Fibroblast of skin of left biceps (primary cell): ENCODE measurements at regions not wholly inside any gene's neighbourhood (a gene's known extent, or its start where the extent isn't known, plus 50 kb on each side); places are given as distances from the start of the nearest gene placed in this dataset.
A peak's percentile ranks its signal among the peaks of the same experiment; 100 is the strongest.
"Not testable (repeated sequence)": the region's sequence is repeated elsewhere in the genome, so short reads cannot be mapped to it uniquely, and the experiment has no call there.

Experiments used
- DNase-seq, 2 experiments: peaks; one replicate each; pipeline ENCODE4 v3.0.0-alpha.2; 2013; ENCODE audit warnings: low read depth in 2 of 2

DNA sequence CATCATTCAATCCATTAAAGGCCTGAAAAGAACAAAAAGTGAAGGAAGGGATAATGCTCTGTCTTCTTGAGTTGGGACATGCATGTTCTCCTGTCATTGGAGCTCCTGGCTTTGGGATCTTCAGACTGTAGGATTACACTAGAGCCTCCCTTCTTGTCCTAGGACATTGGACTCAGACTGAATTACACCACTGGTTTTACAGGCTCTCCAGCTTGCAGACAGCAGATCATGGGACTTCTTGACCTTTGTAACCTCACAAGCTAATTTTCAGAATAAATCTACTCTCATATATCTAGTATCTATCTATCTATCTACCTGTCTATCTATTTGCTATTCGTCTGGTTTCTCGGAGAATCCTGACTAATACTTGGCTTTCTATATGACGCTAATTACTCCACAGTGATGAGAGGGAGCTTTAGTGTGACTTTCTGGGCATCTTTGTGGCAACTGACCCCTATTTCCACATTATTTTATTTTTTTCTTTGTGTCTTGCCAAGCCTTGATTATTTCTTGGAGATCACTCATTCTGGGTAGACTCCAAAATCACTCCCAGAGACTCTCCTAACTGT lies 151.9 kb upstream of the ZNF184 start:
- DNase-seq = no peak

DNA sequence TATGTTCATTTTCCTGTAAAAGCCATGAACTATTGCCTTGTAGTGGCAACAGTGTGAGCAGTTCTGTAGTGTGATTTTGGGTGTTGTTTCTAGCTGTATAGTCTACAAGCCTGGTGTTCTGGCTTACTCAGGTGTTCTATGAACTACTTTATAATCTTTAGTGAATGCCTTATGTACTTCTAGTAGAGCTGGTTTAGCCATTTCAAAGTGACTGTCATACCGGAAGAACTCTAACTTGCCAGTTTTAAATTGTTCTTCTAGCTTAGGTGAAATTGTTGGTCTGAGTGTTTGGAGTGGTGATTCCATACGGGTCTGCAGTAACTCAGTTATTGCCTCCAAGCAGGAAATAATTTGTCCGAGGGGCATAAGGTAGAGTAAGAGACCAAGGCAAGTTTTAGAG lies 150.2 kb upstream of the ZNF184 start:
- DNase-seq = no peak

DNA sequence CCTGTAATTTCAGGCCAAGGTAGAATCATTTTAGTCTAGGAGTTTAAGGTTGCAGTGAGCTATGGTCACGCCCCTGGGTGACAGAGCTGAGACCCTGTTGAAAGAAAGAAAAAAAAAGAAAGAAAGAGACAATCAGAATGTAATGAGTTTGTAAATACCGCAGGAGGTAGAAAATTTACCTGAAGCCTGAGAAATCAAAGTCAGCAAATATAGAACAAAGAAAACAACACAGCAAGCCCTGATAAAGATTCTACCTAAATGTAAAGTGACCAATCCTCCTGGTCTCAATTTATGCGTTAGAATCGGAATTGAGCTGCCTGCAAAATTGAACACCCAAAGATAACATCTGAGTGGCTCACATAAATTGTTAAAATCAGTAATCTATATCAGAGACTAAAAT lies 146.5 kb upstream of the ZNF184 start:
- DNase-seq = no peak

DNA sequence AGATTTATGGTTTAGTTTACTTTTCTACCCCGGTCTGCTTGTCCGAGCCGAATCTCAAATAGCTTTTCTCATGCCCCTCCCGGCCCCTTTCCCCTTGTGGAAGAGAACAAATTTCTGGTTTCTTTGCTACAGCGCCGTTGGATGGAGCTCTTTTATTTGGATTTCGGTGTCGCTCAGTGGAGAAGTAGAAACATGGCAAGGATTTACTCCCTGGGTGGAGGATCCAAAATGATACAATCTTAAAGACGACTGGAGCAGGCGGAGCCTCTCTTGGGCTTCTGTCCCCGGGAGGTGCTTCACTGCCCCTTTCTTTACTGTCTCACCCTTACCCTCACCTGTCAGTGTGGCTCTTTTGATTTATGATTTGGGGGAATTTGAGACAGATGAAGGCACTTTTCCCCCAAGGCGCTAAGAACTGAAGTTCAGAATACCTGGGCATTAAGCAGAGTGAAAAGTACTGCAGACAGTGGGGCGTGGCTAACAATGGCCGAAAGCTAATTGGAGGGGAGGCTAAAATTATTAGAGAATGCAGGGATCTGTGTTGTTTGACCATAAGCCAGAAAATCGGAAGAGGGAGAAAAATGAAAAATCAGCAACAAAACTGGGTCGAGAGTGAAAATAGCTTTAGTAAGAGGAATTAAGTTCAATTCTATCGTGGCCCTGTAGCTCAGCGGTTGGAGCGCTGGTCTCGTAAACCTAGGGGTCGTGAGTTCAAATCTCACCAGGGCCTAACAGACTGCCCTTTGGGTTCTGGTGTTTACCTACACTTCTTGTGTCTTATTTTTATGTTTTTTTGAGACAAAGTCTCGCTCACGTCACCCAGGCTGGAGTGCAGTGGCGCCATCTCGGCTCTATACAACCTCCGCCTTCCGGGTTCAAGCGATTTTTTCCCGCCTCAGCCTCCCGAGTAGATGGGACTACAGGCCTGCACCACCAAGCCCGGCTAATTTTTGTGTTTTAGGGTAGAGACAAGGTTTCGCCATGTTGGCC lies 145.1 kb upstream of the ZNF184 start:
- no peak for DNase-seq

DNA sequence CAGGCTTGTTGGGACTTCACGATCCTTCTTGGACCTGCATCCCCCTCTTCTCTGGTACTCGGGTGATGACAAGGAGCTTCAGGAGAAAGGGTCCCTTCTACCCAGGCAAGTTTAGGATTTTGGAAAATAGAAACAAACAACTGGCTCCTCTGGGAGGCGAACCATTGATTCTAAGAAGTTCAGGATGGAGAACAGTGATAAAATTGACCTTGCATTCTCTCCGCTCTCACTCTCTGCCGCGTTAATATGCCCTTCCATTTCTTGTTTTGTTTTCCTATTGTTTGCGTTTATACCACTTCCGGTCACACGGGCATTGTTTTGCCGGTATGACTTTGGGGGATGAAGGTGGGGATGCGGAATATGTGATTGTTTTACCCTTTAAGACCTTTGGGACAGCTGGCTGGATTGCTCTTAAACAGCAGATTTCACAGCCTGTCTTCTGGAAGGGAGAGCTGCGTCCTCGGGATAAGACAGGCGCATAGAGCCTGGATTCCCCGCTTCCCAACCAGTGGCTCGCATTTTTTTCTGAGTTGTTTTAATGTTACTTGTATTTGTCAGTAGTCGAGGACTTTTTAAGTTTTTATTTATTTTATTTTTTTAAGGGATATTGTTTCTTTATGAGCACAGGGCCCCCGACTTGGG lies 144.3 kb upstream of the ZNF184 start:
- DNase-seq = no peak

DNA sequence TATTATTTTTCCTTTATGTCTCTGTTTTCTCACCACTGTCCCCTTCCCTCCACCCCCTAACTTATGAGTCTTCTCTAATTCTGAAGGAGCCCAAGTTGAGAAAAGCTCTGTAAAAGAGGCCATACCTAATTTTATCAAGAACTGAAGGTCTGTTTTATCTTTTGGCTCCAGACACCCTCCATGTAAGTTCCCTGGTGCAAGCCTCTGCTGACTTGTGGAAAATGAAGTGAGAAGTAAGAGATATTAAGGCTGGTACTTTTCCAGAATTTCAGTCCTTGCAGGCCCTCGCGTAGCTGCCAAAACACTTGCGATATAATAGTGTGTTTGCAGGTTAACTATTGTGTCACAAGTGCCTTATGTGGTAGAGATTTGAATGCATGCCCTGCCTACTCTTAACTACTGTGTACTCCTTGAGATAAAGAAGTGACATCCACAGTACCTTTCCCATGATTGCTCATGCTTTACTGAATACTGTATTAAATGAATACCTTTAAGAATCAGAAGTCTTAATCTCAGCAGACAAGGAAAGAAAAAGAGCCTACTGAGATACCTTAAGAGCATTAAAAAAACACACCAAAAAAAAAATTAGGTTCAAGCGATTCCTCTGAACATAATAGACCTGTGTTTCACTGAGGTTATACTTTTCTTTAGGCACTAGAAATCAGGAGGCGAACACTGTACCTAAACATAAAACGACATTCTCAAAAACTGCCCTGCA lies 143.6 kb upstream of the ZNF184 start:
- no peak for DNase-seq

DNA sequence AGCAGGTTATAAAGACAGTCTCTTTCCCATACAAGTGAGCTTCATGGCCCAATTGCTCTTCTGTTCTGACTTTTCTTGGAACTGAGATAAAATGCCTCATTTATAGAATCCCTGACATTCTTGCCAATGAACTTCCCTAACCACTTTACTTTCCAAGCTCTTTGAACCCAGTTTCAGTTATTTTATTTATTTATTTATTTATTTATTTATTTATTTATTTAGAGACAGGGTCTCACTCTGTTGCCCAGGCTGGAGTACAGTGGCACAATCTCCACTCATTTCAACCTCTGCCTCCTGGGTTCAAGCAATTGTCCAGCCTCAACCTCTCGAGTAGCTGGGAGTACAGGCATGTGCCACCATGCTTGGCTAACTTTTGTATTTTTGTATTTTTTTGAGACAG lies 138.5 kb upstream of the ZNF184 start:
- DNase-seq = no peak

DNA sequence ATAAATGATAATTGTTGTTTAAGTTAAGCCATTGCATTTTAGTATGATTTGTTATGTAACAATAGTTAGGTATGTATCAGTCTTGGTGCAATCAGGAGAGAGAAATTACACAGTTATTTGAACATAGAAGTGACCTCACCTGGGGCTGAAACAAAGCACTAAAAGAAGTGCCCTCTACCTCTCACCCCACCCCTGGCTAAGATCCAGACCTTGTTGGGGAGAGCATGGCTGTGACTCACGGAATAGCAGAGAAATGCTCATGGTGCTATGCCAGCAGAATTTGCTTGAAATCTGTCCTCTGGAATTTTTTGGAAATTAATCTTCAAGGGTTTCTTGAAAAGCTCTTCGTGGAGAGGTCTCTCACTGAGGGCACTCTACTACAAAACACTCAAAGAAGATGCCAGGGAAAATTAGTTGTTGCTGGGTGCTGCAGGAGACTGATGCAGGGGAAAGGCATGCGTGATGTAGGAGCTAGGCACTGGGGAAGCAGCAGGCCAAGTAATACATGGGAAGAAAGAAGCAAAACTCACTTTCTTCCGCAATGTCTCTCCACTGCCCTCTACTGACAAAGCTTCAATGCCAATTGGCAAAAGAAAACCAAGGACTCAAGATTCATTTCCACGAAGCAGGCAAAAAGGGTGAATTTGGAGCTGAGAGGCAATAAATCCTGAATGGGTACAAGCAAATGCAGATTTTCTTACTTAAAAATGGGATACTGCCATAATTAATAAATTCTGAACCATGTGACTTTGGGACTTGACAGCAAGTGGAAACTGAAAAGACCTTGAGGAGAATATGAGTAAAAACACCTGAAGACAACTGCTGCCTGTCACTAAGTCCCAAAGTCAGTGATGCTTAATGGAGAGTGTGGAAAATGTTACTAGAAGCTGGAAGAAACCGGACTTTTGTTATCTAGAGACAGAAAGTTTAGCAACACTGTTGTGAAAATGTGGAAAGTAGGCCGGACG lies 136.3 kb upstream of the ZNF184 start:
- DNase-seq = no peak

DNA sequence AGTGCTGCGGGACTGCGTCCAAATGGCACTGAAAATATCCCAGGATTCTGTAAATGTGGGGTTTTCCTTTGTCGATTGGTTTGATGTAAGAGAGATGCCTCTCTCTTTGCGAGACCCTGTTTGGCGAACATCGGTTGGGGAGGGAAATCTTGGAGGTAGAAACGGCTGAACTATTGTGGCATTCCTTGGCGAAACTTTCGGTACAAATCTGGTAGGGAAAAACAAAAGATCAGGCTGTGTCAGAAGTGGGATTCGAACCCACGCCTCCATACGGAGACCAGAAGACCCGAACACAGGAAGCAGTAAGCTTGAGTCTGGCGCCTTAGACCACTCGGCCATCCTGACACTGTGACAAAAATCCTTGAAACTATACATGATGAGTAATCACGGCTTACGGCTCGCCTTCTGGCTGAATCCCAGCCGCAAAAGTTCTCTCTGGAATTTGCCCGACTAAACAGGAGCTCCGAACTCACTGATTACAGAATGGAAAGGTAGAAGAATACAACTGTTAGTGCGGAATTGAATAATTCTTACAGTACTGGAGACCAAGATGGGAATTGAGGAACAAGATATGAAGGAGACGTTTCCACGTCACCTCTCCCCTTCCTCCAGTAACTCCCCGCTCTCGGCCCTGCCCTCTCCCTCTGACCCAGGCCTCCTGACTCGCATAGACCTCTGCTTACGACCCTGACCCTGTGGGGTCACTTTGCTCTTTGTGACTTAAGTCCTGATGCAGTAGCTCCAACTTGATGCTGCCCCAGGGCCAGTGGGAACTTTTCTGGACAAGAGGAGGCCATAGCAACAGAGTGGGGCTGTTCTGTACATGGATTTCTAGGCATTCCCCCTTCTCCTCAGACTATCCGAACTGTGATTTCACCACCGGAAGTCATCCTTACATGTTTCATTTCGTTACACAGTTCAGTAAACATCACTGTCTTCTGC lies 132.8 kb upstream of the ZNF184 start:
- DNase-seq = no peak

DNA sequence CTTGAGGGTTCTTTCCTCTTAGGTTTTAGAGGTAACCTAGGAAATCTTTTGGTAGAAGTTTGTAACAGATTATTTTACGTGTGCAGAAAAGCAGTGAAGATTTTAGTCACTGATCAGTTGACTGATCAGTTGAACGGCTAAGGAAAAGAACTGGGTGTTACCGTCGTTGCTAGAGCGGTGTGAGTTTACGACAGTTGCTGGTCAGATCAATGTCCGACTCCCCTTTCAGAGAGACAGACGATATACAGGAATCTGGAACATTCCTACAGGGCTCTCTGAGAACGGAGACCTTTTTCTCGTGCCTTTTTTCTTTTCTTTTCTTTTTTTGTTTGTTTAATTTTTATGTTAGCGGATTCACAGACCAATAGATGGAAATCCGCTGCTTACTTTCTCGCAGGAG lies 132.1 kb upstream of the ZNF184 start:
- DNase-seq = no peak

DNA sequence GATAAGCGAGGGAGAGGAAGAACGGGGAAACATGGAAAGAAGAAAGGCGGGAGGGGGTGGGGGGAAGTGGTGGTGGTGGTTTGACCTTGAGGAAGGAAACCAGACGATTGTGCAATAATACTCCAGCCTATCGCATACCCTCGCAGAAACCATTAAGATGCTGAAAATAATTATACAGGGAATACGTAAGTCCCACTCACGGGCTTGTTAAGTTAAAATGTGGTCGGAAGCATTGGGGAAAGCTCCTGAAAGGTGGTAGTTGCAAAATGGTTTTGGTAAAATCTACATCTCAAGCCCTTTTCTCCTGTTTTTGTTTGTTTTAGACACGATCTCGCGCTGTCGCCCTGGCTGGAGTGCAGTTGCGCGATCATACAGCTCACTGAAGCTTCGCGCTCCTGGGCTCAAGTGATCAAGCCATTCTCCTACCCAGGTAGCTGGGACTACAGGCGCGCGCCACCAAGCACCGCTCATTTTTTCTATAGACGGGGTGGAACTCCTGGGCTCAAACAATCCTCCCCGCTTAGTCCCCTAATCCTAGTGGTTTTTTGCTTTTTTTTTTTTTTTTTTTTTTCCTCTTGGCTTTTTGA lies 128.9 kb upstream of the ZNF184 start:
- no peak for DNase-seq

DNA sequence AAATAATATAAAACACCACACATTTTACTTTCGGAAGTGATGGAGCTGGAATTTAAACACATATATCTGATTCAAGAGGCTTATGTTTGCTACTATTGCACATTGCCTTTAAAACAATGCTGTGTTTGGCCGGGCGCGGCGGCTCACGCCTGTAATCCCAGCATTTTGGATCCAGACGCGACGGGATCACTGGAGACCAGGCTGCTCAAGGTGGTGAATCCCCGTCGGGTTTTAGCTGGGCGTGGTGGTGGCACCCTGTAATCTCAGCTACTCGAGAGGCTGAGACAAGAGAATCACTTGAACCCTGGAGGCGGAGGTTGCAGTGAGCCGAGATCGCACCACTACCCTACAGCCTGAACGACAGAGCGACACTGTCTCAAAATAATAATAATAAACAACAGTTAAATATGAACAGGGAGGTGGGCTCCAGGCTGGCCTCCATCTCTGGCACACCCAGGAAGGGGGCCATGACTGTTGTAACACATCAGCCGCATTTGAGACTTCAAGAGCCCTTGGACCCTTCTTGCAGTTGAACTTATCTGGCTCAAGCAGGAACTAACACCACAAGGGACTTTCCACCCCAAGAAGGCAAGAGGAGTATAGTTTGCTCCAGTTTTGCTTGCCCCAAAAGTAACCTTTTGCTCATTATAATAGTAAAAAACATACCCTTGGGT lies 127.1 kb upstream of the ZNF184 start:
- no peak for DNase-seq

DNA sequence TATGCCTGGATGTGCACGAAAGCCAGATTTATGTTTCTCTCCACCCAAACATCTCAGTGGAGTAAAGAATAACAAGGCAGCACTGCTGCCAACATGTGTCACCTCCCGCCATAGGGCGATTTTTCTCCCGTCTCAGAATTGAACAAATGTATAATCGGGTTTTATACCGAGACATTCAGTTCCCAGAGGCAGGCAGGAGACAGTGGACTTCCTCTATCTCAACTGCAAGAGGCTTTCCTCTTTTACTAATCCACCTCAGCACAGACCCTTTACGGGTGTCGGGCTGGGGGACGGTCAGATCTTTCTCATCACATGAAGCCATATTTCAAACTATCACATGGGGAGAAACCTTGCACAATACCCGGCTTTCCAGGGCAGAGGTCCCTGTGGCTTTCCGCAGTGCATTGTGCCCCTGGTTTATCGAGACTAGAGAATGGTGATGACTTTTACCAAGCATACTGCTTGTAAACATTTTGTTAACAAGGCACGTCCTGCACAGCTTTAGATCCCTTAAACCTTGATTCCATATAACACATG lies 124.2 kb upstream of the ZNF184 start:
- not testable (repeated sequence) for DNase-seq

DNA sequence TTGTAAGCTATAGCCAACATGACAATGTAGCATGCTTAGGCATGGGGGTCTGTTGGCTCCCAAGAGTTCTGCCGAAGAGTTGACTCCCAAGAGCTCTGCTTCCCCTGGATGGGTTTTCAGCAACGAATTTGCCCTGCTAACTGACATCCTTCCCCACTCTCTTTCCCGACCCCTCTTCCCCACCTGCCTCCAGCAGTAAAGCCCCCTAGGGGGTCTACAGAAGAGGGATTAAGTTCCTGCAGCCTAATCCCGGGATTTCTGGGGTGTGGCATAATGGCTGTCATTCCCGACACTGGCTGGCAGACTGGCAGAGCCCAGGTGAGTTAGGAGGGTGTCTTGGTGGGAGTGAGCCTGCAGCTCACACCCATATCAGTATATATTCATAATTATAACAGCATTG lies 121.0 kb upstream of the ZNF184 start:
- DNase-seq = no peak

DNA sequence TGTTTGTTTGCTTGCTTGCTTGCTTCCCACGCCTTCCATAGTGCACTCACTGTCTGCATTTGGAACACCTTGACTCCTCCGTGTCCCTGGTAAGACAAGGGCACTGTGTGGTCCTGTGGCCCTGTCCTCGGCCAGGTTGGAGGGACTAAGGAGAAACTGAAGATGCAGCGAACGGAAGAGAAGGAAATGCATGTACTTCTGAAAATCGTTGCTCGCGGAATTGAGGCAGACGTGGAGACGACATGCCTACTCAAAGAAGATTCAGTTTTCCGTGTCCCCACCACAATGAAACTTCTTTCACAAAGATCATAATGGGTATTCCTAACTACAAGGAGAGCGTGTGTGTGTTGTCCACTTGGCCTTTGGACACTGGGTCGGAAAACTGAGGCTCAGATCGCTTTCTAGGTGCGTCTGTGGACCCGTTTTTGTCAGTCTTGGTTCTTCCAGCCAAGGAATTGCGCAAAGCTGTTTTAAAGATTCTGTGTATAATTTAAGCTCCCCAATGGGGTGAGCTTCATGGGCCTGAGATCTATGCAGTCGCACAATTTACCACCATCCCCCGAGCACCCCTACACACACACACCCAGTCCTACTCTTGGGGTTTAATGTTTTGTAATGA lies 120.4 kb upstream of the ZNF184 start:
- DNase-seq = no peak

DNA sequence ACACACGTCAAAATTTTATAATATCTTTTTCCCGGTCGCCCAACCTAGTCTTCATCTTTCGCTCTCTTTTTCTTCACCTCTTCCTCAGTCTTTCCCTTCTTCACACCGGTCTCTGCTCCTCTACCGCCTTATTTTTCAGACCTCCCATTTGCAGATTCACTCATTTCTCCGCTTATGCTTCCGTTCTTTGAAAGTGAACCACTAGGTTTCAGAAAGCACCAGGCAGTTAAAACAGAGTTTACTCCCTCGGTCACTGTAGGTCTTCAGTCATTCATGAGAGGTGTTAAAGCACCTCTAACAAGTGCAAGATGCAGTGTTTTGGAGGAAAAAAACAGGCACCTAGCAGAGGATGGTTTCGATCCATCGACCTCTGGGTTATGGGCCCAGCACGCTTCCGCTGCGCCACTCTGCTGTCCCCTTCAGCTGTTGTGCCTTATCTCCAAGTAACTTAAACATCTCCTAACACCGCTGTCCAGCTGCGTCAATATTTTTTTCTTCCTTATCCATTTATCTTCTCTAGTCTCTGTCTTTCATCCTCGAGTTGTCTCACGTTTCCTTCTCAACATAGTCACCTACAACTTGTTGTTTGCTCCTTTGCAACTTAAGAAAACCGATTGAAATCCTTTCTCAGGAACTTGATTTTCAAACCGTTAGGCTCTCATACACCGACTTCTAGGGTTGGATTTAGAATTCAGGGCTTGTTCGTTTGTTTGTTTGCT lies 119.7 kb upstream of the ZNF184 start:
- peak; percentile 53 to 60 for DNase-seq

DNA sequence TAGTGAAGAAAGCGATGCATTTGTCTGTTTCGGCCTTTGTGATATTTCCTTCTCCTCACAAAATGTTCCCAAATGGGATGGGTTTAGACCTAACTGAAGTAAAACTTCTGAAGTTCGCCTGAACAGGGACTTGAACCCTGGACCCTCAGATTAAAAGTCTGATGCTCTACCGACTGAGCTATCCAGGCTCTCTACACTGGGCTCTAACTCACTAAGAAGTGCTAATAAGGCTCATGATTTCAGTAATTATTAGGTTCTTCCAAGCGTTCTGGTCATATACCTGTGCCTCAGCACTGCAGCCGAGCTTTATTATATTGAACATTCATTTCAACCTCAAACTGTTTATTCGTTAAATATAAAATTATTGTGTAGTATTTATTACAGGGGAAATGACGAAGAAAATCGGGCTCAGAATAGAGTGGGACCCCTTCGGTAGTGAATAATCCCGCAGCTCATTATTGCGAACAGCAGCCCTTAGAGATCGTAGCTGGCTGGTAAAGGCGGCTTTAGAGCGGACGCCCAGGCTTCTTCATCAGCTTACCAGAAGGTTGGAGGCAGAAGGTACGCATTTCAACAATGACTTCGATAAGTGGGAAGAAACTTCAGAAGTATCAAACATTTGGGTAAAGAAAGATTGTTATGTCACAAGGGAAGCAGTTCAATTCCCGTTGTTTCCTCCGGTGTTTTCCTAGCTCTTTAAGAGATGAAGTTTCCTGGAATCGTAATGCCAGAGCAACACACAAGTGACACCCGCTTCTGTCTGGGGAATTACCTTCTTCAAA lies 119.0 kb upstream of the ZNF184 start:
- no peak for DNase-seq
